ENCODE measurements at regions not wholly inside any gene's neighbourhood (a gene's known extent, or its start where the extent isn't known, plus 50 kb on each side); places are given as distances from the start of the nearest gene placed in this dataset.
"Not testable (repeated sequence)": the region's sequence is repeated elsewhere in the genome, so short reads cannot be mapped to it uniquely, and the experiment has no call there.

DNA sequence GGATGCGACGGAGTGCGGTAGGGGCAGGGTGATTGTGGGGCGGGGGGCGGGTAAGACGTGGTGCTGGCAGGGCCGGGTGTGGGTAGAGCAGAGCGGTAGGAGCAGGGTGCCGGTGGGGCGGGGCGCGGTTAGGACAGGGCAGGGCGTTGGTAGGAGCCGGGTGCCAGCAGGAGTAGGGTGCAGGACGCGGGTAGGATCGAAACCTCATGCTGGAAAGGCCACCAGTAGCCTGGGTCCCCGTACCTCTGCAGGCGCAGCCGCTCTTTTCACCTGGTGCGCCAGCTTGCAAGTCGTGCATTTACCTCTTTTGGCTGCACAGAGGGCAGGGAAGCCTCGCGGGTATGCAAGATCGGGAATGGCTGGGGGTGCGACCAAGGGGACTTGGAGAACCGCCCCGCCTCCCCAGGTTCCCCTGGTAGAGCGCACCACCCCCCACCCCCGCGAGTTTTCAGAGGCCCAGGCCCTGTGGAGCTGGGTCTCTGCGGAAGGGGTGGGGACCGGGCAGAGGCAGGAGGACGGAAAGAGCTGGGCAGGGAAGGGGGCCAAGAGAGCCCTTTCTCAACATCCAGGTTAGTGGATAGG is 104.8 kb upstream of the SIMC1 start:
- Histone ChIP-seq H3K4me3 (ENCODE audit: low read depth, low read length) (no peak overlapping the region), H3K27me3 (ENCODE audit: insufficient read depth, low read depth, severe bottlenecking) (no peaks in the 10 kb centered on the region)

DNA sequence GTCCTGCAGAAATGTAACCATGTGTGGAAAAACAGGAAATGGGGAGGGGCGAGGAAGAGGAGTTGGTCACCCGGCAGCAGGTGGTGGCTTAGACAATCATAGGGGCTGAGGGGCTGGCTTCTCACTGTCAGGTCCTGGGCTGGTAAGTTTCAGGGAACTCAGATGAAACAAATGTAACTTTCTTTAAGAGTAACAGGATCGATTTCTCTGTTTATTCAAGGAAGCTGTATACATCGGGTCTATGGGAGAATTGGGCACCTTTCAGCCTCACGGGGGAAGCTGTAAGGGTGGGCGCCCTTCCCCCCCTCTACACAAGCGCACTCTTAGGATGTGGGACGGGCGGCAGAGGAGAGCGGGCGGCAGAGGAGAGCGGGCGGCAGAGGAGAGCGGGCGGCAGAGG is 104.3 kb upstream of the SIMC1 start:
- no peaks in the 10 kb centered on the region for H3K9me3 ChIP-seq (ENCODE audit: severe bottlenecking)
- no peak for DNase-seq
- no peaks in the 10 kb centered on the region for H3K36me3 ChIP-seq
- TF ChIP-seq, protein P1, sequence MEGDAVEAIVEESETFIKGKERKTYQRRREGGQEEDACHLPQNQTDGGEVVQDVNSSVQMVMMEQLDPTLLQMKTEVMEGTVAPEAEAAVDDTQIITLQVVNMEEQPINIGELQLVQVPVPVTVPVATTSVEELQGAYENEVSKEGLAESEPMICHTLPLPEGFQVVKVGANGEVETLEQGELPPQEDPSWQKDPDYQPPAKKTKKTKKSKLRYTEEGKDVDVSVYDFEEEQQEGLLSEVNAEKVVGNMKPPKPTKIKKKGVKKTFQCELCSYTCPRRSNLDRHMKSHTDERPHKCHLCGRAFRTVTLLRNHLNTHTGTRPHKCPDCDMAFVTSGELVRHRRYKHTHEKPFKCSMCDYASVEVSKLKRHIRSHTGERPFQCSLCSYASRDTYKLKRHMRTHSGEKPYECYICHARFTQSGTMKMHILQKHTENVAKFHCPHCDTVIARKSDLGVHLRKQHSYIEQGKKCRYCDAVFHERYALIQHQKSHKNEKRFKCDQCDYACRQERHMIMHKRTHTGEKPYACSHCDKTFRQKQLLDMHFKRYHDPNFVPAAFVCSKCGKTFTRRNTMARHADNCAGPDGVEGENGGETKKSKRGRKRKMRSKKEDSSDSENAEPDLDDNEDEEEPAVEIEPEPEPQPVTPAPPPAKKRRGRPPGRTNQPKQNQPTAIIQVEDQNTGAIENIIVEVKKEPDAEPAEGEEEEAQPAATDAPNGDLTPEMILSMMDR (IDR thresholded peaks at IDR 0.05; ENCODE audit: low read depth, low read length): no peak
- no peak overlapping the region for H3K27ac ChIP-seq
- H3K4me3 ChIP-seq (ENCODE audit: low read depth, low read length): no peak overlapping the region
- no peaks in the 10 kb centered on the region for H3K27me3 ChIP-seq (ENCODE audit: insufficient read depth, low read depth, severe bottlenecking)

More for the DNA sequence above, 104.8 kb upstream of the SIMC1 start:
- TF ChIP-seq, protein P1 (IDR thresholded peaks at IDR 0.05; ENCODE audit: low read depth, low read length): no peak
- Histone ChIP-seq H3K9me3 (ENCODE audit: severe bottlenecking) (no peaks in the 10 kb centered on the region), H3K27ac (no peak overlapping the region), H3K36me3 (no peaks in the 10 kb centered on the region)
- no peak for DNase-seq

DNA sequence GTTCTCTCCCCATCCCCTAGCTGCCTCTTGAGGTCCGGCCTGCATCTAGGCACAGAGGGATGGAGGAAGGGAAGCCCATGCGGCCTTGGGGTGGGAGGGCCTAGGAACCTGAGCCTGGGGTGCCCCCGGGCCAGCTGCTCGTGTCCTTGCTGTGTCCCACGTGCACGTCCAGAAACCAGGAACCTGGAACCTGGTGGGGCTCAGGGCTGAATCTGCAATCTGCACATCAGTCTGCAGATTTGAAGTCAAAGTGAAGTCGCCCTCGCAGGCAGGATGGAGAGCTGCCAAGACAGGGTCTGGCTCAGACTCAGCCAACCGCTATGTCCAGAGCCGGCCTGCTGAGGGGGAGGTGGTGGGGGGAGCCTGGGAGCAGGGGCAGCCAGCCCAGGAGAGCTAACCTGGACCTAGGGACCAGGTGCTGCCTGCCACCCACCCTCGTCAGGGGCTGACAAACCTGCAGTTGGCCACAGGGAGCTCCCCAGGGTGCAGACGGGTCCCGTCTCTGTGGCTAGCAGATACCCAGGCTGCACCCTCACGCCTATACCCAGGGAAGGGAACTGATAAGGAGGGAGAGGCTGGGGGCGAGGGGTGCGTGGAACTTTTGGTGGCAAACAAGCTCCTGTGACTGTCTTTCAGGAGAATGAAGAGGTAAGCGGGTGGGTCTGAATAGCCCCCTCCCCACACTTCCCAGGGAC is 103.5 kb upstream of the SIMC1 start:
- Histone ChIP-seq H3K36me3 (no peaks in the 10 kb centered on the region), H3K27ac (no peak overlapping the region), H3K9me3 (ENCODE audit: severe bottlenecking) (no peaks in the 10 kb centered on the region), H3K27me3 (ENCODE audit: insufficient read depth, low read depth, severe bottlenecking) (no peaks in the 10 kb centered on the region), H3K4me3 (ENCODE audit: low read depth, low read length) (no peak overlapping the region)
- TF ChIP-seq, protein P1 (IDR thresholded peaks at IDR 0.05; ENCODE audit: low read depth, low read length): no peak
- DNase-seq: no peak

DNA sequence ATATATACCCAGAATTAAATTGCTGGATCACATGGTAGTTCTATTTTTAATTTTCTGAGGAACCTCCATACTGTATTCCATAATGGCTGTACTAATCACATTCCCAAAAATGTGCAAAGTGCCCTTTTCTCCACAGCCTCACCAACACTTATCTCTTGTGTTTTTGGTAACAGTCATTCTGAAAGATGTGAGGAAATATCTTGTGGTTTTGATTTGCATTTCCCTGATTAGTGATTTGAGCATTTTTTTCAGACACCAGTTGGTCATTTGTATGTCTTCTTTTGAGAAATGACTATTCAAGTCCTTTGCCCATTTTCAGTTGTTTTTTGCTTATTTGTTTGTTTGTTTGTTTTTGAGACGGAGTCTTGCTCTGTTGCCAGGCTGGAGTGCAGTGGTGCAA is 98.1 kb upstream of the SIMC1 start:
- DNase-seq; H3K27me3 ChIP-seq (ENCODE audit: insufficient read depth, low read depth, severe bottlenecking); H3K27ac ChIP-seq; H3K36me3 ChIP-seq; H3K9me3 ChIP-seq (ENCODE audit: severe bottlenecking); H3K4me3 ChIP-seq (ENCODE audit: low read depth, low read length): not testable (repeated sequence)

DNA sequence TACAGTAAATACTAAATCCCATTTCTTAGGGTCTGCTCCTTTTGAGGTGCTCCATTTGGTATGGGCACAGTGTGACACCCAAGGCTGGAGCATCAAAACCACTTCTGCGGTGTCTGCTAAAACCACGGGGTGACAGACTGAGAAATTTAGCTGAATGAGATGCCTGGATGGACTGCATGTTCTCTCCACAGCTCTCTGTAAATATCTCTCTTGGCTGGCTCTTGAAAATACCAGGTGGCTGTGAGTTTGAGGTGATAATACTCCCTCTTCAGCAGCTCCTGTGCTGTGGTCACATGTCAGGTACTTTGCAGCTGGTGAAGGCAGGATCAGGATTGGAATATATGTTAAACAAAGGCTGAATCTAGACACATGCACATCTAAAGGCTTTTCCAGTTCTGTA is 93.7 kb upstream of the SIMC1 start:
- H3K9me3 ChIP-seq (ENCODE audit: severe bottlenecking): peaks cover 2% of the 10 kb centered on the region
- H3K27ac ChIP-seq: no peak overlapping the region; the same call in 1 of the 2 replicates
- H3K36me3 ChIP-seq: no peaks in the 10 kb centered on the region
- DNase-seq: no peak
- TF ChIP-seq, protein P1 (IDR thresholded peaks at IDR 0.05; ENCODE audit: low read depth, low read length): no peak
- H3K27me3 ChIP-seq (ENCODE audit: insufficient read depth, low read depth, severe bottlenecking): no peaks in the 10 kb centered on the region
- no peak overlapping the region for H3K4me3 ChIP-seq (ENCODE audit: low read depth, low read length)

DNA sequence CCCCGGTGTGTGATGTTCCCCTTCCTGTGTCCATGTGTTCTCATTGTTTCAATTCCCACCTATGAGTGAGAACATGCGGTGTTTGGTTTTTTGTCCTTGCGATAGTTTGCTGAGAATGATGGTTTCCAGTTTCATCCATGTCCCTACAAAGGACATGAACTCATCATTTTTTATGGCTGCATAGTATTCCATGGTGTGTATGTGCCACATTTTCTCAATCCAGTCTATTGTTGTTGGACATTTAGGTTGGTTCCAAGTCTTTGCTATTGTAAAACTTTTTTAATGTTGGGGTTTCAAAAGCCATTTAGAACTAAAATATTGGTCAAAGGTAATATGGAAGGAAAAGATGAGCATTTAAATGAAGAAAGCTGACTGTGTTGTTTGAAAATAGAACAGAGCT is 88.3 kb upstream of the SIMC1 start:
- not testable (repeated sequence) for H3K27me3 ChIP-seq (ENCODE audit: insufficient read depth, low read depth, severe bottlenecking); H3K27ac ChIP-seq; H3K36me3 ChIP-seq; H3K4me3 ChIP-seq (ENCODE audit: low read depth, low read length); H3K9me3 ChIP-seq (ENCODE audit: severe bottlenecking); DNase-seq

DNA sequence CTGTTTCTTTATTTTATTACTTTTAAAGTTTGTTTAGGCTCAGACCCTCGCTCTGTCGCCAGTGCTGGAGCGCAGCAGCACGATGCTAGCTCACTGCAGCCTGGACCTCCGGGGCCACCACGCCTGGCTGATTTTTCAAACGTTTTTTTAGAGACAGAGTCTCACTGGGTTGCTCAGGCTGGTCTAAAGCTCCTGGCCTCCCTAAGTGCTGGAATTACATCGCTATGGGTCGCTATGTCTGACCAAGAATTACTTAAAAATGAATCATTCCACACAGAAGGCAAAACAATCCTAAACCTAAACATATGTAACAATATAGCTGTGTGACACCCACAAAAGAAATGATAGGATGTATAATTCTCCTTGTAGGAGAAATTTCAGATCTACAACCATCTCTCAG is 86.9 kb upstream of the SIMC1 start:
- DNase-seq: no peak
- H3K27me3 ChIP-seq (ENCODE audit: insufficient read depth, low read depth, severe bottlenecking): no peaks in the 10 kb centered on the region
- no peak overlapping the region for H3K4me3 ChIP-seq (ENCODE audit: low read depth, low read length)
- TF ChIP-seq, protein P1 (IDR thresholded peaks at IDR 0.05; ENCODE audit: low read depth, low read length): no peak
- H3K9me3 ChIP-seq (ENCODE audit: severe bottlenecking): no peaks in the 10 kb centered on the region
- no peaks in the 10 kb centered on the region for H3K36me3 ChIP-seq
- no peak overlapping the region for H3K27ac ChIP-seq

Measured in WERI-Rb-1 (cell line).